Hippocampal formation (tissue), 2 donors: ENCODE measurements at regions not wholly inside any gene's neighbourhood (a gene's known extent, or its start where the extent isn't known, plus 50 kb on each side); places are given as distances from the start of the nearest gene placed in this dataset.

ENCODE experiments used
- DNase-seq, 2 donors: peaks; one replicate each; lab custom pipeline; 2025; lab: John Stamatoyannopoulos, UW

- no peak for DNase-seq
Observed at GRCh38 chr6:18335948-18336347, 51.2 kb upstream of the RNF144B start.

- no peak for DNase-seq
Observed at GRCh38 chr6:18334251-18334650, 52.9 kb upstream of the RNF144B start.

- DNase-seq, result peak in 1 of 2 donors; percentile 10
Observed at GRCh38 chr6:18330548-18331081, 56.5 kb upstream of the RNF144B start.

GRCh38 chr6:18329776-18330175, 57.4 kb upstream of the RNF144B start:
- no peak for DNase-seq

GRCh38 chr6:18328540-18328939, 58.6 kb upstream of the RNF144B start:
- DNase-seq, result no peak

GRCh38 chr6:18328070-18328469, 59.1 kb upstream of the RNF144B start:
- DNase-seq, result no peak

GRCh38 chr6:18327626-18328025, 59.5 kb upstream of the RNF144B start:
- DNase-seq, result no peak

GRCh38 chr6:18326980-18327379, 60.2 kb upstream of the RNF144B start:
- DNase-seq, result no peak

GRCh38 chr6:18326001-18326400, 61.1 kb upstream of the RNF144B start:
- DNase-seq, result no peak

- DNase-seq, result no peak
Observed at GRCh38 chr6:18324706-18325042, 60.3 kb upstream of the DEK start.

- peak in 1 of 2 donors; percentile 47 for DNase-seq
Observed at GRCh38 chr6:18323935-18324705, 59.8 kb upstream of the DEK start.

- no peak for DNase-seq
Observed at GRCh38 chr6:18317850-18318249, 53.5 kb upstream of the DEK start.

GRCh38 chr6:18314317-18314997, 50.1 kb upstream of the DEK start:
- no peak for DNase-seq
